Fibroblast of upper back skin (primary cell): ENCODE measurements at regions not wholly inside any gene's neighbourhood (a gene's known extent, or its start where the extent isn't known, plus 50 kb on each side); places are given as distances from the start of the nearest gene placed in this dataset.
"Not testable (repeated sequence)": the region's sequence is repeated elsewhere in the genome, so short reads cannot be mapped to it uniquely, and the experiment has no call there.

Experiments
- DNase-seq: peaks from one replicate; pipeline ENCODE4 v3.0.0-alpha.2; 2013

DNA sequence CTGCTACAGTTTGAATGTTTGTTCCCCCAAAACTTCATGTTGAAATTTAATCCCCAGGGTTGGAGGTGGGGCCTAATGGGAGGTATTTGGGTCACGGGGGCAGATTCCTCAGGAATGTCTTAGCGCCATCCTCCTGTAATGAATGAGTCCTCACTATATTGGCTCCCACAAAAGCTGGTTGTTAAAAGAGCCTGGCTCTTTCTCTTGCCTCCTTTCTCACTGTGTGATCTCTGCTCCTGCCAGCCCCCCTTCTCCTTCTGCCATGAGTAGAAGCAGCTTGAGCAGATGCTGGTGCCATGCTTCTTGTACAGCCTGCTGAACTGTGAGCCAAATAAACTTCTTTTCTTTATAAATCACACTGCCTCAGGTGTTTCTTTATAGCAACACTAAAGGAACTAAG lies 721.0 kb upstream of the PKDCC start:
- no peak for DNase-seq

DNA sequence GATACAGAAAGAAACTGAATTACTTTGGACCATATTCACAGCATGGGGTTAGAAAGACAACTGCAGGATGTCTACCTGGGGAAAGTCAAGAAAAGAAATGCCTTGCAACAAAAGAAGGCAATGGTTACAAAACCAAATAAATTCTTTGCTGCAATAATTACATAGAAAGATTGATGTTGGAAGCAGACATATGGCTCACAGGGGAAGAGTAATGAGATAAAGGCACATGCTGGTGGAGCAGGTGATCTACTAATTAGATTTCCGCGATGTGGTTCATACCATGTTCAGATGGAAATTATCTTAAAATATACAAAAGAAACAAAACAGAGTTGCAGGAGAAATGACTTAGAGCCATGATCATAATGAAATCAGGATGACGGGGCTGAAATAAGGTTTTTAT lies 718.8 kb upstream of the PKDCC start:
- no peak for DNase-seq

GRCh38 chr2:41334159-41334558 lies 713.7 kb upstream of the PKDCC start:
- DNase-seq, result no peak

DNA sequence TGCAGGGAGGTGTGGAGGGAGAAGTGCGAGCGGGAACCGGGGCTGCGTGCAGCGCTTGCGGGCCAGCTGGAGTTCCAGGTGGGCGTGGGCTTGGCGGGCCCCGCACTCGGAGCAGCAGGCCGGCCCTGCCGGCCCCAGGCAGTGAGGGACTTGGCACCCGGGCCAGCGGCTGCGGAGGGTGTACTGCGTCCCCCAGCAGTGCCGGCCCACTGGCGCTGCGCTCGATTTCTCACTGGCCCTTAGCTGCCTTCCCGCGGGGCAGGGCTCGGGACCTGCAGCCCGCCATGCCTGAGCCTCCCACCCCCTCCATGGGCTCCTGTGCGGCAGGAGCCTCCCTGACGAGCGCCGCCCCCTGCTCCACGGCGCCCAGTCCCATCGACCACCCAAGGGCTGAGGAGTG lies 712.2 kb upstream of the PKDCC start:
- DNase-seq, result not testable (repeated sequence)

DNA sequence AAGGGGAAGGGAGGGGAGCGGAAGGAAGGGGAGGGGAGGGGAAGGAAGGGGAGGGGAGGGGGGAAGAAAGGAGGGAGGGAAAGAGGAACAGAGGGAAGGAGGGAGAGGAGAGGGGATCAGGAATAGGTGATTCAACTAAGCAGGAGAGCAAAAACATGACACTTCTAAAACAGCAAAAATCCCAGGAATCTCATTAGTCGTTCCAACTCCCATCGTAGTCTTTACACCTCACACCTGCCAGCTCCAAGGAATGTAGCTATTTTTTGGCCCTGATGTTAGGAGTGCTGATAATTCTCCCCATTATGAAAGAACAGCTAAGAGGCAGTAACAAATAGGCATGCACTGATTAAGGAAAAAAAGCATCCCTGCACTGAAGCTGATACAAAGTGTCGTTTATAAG lies 709.9 kb upstream of the PKDCC start:
- DNase-seq, result no peak

- DNase-seq, result no peak
Observed at GRCh38 chr2:41344529-41344928, 703.3 kb upstream of the PKDCC start.

DNA sequence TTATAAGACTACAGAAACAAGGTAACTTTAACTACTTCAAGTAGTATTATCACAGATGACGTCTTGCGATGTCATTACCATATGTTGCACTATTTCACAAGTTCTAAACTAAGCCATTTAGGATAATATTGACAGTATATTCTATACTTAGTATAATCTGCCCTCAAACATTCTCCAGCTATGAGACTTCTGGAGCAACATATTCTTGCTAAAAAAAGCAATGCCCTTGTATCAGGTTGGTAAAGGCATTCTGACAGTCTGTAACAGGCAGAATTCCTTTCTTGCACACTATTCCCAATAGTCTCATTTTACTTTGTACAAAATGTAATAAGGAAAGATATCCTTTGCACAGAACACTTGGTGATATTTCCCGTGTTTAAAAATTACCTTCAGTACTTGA lies 694.8 kb upstream of the PKDCC start:
- DNase-seq, result no peak

- no peak for DNase-seq
Observed at GRCh38 chr2:41355794-41356193, 692.0 kb upstream of the PKDCC start.

GRCh38 chr2:41364842-41365241 lies 683.0 kb upstream of the PKDCC start:
- DNase-seq, result no peak

DNA sequence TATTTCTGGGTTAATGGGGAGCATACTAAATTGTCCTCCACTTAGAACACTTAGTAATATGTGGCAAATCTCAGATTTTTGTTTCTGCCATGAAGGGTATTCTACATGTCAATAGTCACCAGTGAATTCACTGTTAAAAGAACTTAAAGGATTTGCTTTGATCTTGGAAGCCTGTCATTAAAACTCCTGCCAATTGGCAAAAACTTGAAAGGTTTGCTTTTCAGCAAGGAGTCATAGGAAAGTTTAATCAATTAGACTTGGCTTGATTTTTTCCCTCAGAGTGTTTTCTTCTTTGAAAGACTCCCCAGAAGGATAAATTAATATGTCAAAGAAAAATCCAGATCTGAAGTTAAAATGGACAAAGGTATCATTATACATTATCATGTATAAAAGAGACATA lies 671.9 kb upstream of the PKDCC start:
- DNase-seq, result no peak

- DNase-seq, result no peak
Observed at GRCh38 chr2:41377837-41378236, 670.0 kb upstream of the PKDCC start.

GRCh38 chr2:41378420-41378819 lies 669.4 kb upstream of the PKDCC start:
- no peak for DNase-seq

- DNase-seq, result no peak
Observed at GRCh38 chr2:41379496-41380221, 668.2 kb upstream of the PKDCC start.

GRCh38 chr2:41381701-41382100 lies 666.1 kb upstream of the PKDCC start:
- DNase-seq, result no peak

- DNase-seq, result no peak
Observed at GRCh38 chr2:41387519-41387918, 660.3 kb upstream of the PKDCC start.

GRCh38 chr2:41393621-41394020 lies 654.2 kb upstream of the PKDCC start:
- no peak for DNase-seq

DNA sequence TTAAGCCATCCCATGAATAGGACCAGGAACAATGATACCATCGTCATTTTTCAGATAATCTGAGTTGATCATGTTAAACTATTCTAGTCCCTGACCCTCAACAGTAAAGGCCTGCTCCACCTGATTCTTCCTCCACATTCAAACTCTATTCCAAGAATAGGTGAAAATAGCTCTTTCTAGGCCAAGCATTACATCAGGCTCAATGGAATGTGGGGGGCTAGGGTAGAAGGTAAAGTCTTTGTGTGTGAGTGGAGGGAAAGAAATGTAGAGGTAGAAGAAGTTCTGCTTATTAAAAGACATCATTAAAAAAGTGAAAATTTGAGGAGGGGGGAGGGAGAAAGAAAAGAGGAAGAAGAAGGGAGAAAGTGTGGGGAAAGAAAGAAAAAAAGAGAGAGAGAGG lies 653.3 kb upstream of the PKDCC start:
- DNase-seq, result no peak

DNA sequence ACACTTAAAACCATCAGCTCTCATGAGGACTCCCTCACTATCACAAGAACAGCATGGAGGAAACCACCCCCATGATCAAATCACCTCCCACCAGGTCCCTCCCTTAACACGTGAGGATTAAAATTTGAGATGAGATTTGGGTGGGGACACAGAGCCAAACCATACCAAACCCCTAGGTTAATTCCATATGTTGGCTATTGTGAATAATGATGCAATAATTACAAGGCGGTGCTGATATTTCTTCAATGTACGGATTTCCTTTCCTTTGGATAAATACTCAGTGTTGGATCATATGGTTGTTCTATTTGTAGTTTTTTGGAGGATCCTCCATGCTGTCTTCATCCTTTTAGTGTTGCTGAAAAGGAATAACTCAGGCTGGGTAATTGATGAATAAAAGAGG lies 652.1 kb upstream of the PKDCC start:
- no peak for DNase-seq

GRCh38 chr2:41399437-41400087 lies 648.3 kb upstream of the PKDCC start:
- DNase-seq, result no peak

GRCh38 chr2:41400088-41400665 lies 647.6 kb upstream of the PKDCC start:
- DNase-seq, result peak; percentile 5

- no peak for DNase-seq
Observed at GRCh38 chr2:41405441-41405840, 642.4 kb upstream of the PKDCC start.

DNA sequence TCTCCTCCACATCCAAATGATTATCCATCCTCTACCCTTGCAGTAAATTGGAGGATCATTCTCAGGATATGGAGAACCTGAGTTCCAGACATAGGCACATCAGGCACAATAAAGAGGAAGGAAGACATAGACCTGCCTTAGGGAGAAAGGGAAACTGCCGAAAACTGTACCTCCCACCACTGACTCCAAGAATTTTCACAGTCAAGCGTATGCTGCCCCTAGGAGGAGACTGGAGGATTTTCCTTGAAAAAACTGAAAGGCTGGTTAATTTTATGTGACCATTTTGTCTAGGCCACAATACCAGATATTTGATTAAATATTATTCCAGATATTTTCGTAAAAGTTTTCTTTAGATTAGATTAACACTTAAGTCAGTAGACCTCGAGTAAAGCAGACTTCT lies 638.5 kb upstream of the PKDCC start:
- DNase-seq, result no peak

- no peak for DNase-seq
Observed at GRCh38 chr2:41410011-41410410, 637.8 kb upstream of the PKDCC start.

DNA sequence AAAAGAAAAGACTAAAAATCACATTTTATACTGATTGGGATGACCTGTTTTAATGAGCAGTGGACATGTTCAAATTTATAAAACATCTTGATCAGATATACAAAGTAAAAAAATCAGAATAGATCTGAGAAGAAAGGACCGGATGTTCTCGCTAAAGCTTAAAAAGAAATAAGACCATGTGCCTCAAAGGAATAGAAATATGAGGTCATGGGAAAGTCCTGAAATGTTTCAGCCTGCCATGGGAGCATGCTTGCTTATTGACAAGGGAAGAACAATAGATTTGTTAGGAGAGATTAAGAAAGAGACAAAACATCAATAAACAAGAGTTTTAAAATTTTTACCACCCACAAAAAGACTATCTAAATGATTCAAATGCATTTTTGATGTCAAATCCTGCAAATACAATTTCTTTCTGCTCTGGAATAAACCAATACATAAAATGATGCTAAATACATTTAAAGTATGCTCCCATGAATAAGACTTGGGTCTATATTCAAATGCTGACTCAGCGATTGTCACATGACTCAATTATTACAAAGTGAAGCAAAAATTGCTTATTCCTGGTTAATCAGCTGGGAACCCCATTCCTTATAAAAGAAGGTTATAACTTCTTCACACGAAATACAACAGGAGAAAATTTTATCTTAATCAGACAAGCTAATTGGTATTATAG lies 633.9 kb upstream of the PKDCC start:
- DNase-seq, result no peak
